ENCODE measurements at regions not wholly inside any gene's neighbourhood (a gene's known extent, or its start where the extent isn't known, plus 50 kb on each side); places are given as distances from the start of the nearest gene placed in this dataset.

DNA sequence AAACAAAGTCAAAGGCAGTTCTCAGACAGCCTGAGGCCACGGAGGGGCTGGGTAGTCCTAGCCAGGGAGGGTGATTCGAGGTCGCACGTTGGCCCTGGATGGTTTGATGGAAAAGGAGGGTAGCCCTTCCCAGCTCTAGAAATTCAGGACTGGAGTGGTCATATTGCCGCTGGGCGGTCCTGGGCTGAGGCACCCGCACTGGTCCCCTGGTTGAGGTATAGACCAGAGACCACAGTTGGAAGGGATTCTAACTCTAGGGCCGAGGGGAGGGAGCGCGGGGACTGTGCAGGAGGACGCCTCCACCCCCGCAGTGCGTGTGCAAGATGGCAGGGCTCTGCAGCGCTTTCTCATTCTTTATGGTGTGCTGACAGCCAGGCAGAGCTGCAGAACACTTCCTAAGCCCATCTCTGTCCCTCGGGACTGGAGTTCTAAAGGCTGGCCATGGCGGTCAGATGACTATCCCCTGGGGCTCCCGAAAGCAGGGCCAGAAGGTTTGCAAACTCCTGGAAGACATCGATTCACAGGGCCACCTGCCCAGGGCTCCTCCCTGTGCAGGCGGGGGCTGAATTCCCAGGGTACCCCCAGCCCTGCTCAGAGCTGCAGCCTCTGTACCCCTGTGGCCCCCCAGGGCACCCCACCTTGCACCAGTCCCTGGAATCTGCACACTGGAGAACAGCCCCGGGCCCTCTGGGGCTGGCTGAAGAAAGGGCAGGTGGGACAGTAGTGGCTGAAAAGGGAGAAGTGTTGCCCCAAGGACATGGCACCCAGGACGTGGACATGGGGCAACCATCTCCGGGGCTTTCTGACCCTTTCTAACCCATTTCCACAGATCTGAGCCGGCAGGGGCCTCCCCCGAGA is 51.0 kb upstream of the ELN start:
- intact Hi-C loops (cut with DNase I) = loop anchor here (10.0 kb wide), 1 partner anchor 62 kb away; no protein-coding TSS in a partner anchor
- ATAC-seq (no peak), DNase-seq (ENCODE audit: missing footprints) (no peak)

DNA sequence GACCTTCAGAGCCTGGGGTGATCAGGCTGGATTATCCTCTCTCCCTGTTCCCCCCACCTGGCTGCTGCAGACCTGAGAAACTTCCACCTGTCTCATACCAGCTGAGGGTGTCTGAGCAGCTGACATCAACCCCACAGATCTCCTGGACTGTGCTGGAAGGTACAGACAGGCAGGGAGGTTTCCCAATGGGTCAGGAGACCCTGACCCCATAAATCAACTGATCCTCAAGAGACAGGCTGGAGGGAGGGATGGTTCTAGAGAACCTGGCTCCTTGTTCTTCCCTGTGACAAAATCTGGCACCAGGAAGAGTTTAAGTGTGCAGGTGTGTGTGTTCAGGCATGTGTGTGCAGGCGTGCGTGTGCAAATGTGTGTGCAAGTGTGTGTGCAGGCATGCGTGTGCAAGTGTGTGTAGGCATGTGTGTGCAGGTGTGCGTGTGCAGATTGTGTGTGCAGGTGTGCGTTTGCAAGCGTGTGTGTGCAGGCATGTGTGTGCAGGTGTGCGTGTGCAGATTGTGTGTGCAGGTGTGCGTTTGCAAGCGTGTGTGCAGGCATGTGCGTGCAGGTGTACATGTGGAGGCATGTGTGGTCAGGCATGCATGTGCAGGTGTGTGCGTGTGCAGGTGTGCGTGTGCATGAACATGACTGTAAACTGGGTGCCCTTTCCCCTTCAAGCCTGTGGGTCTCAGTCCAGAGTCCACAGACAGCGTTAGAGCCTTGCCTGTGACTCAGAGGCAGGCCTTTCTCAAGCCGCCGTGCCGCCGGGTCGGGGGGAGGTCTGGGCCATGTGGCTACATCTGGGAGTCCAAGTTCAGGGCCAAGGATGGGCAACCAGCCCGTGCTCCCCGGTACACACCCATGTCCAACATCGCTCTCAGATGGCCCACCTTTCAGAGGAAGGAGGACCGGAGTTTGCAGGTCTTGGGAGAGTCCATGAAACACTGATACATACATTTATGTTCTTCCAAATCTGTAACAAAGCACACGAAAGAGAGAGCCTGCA is 50.1 kb upstream of the ELN start:
- no peak for DNase-seq (ENCODE audit: missing footprints)
- intact Hi-C loops (cut with DNase I) = loop anchor here (2.0 to 10.0 kb wide), 2 partner anchors 63 to 111 kb away; no protein-coding TSS in a partner anchor
- no peak for ATAC-seq
